ENCODE measurements at regions not wholly inside any gene's neighbourhood (a gene's known extent, or its start where the extent isn't known, plus 50 kb on each side); places are given as distances from the start of the nearest gene placed in this dataset.

DNA sequence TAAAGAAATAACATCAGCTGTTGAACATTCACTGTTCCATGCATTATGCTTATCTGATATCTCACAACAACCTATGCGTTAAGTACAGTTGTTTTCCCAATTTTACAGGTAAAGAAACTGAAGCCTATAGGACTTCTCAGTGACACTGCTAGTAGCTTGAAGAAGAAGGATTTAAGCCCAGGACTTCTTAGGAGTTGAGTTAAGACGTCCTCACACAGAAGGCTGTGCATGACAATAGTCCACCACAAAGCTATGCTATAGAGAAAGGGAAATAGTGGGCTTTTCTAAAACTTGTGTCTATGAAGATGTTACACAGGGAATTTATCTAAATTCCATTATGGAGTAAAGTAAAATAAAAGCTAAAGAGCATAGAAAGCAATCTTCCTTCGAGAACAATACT is 120.5 kb upstream of the RASSF8 start:
- no peak overlapping the region for H3K27ac ChIP-seq (ENCODE audit: low read depth in 1 of 2, low read length in 2 of 2)
- H3K27me3 ChIP-seq (ENCODE audit: control insufficient read depth in 4 of 4, insufficient read depth in 4 of 4, low read length in 3 of 4), result peaks cover 0 to 3% (median 0%) of the 10 kb centered on the region in 4 donors
- no peak overlapping the region for H3K9ac ChIP-seq (ENCODE audit: low read depth in 1 of 2, low read length in 2 of 2)
- no peaks in the 10 kb centered on the region for H3K9me3 ChIP-seq (ENCODE audit: control insufficient read depth in 4 of 4, low read length in 3 of 4)
- no peak for DNase-seq (ENCODE audit: low spot score)
- H3K4me1 ChIP-seq (ENCODE audit: control insufficient read depth in 4 of 4, insufficient read depth in 4 of 4, low read length in 3 of 4), result no peaks in the 10 kb centered on the region
- TF ChIP-seq, protein P1, sequence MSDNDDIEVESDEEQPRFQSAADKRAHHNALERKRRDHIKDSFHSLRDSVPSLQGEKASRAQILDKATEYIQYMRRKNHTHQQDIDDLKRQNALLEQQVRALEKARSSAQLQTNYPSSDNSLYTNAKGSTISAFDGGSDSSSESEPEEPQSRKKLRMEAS (IDR thresholded peaks at IDR 0.05), result no peak
- TF ChIP-seq GABPA (IDR thresholded peaks at IDR 0.05 in 1 of 2, conservative IDR thresholded peaks at IDR 0.05 in 1 of 2), result no peak
- 77% methylated on average over 3 of the region's 3 CpGs for WGBS
- H3K4me3 ChIP-seq (ENCODE audit: low read depth in 1 of 3, low read length in 3 of 3), result no peak overlapping the region
- no peaks in the 10 kb centered on the region for H3K36me3 ChIP-seq (ENCODE audit: control insufficient read depth in 4 of 4, insufficient read depth in 3 of 4, low read depth in 1 of 4, low read length in 3 of 4)

DNA sequence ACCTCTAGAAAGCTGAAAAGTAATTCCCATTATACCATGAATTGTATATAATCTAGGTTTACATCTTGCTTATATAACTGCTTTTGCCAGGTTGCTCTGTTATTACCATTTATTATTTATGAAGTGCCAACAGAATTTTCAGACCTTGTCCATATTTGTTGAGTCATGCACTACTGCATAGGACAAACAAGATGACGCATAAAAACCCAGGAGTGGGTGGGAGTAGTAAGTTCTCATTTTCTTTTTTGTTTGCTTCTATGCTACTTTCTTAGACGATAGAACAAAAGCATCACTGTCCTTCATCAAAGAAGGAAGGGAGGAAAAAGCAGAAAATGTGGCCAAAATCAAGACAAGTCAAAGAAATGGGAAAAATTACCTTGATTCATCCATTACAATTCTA is 119.0 kb upstream of the RASSF8 start:
- no peak for DNase-seq (ENCODE audit: low spot score)
- 70% methylated on average over 2 of the region's 2 CpGs for WGBS
- H3K27ac ChIP-seq (ENCODE audit: low read depth in 1 of 2, low read length in 2 of 2), result no peak overlapping the region
- H3K9me3 ChIP-seq (ENCODE audit: control insufficient read depth in 4 of 4, low read length in 3 of 4), result no peaks in the 10 kb centered on the region
- H3K9ac ChIP-seq (ENCODE audit: low read depth in 1 of 2, low read length in 2 of 2), result no peak overlapping the region
- H3K4me3 ChIP-seq (ENCODE audit: low read depth in 1 of 3, low read length in 3 of 3), result no peak overlapping the region
- peaks cover 0 to 3% (median 0%) of the 10 kb centered on the region in 4 donors for H3K27me3 ChIP-seq (ENCODE audit: control insufficient read depth in 4 of 4, insufficient read depth in 4 of 4, low read length in 3 of 4)
- no peaks in the 10 kb centered on the region for H3K36me3 ChIP-seq (ENCODE audit: control insufficient read depth in 4 of 4, insufficient read depth in 3 of 4, low read depth in 1 of 4, low read length in 3 of 4)
- TF ChIP-seq HNF4A (conservative IDR thresholded peaks at IDR 0.05) (no peak), TAF1 (conservative IDR thresholded peaks at IDR 0.05) (no peak), EGR1 (IDR thresholded peaks at IDR 0.05; ENCODE audit: low read depth in 2 of 2) (no peak), NR2F2 (IDR thresholded peaks at IDR 0.05) (no peak), FOXA2 (IDR thresholded peaks at IDR 0.05) (no peak), FOXA1 (IDR thresholded peaks at IDR 0.05) (no peak), HNF4G (IDR thresholded peaks at IDR 0.05) (no peak), RXRA (IDR thresholded peaks at IDR 0.05) (no peak), RAD21 (IDR thresholded peaks at IDR 0.05) (no peak), REST (IDR thresholded peaks at IDR 0.05) (no peak), GABPA (IDR thresholded peaks at IDR 0.05 in 1 of 2, conservative IDR thresholded peaks at IDR 0.05 in 1 of 2) (no peak), YY1 (IDR thresholded peaks at IDR 0.05) (no peak), SP1 (IDR thresholded peaks at IDR 0.05) (no peak), JUND (IDR thresholded peaks at IDR 0.05) (no peak)
- TF ChIP-seq, protein P1 (IDR thresholded peaks at IDR 0.05), result no peak
- TF ChIP-seq, protein P2, sequence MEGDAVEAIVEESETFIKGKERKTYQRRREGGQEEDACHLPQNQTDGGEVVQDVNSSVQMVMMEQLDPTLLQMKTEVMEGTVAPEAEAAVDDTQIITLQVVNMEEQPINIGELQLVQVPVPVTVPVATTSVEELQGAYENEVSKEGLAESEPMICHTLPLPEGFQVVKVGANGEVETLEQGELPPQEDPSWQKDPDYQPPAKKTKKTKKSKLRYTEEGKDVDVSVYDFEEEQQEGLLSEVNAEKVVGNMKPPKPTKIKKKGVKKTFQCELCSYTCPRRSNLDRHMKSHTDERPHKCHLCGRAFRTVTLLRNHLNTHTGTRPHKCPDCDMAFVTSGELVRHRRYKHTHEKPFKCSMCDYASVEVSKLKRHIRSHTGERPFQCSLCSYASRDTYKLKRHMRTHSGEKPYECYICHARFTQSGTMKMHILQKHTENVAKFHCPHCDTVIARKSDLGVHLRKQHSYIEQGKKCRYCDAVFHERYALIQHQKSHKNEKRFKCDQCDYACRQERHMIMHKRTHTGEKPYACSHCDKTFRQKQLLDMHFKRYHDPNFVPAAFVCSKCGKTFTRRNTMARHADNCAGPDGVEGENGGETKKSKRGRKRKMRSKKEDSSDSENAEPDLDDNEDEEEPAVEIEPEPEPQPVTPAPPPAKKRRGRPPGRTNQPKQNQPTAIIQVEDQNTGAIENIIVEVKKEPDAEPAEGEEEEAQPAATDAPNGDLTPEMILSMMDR (IDR thresholded peaks at IDR 0.05; ENCODE audit: low read depth, low read length, missing input control), result no peak
- TF ChIP-seq, protein P3, sequence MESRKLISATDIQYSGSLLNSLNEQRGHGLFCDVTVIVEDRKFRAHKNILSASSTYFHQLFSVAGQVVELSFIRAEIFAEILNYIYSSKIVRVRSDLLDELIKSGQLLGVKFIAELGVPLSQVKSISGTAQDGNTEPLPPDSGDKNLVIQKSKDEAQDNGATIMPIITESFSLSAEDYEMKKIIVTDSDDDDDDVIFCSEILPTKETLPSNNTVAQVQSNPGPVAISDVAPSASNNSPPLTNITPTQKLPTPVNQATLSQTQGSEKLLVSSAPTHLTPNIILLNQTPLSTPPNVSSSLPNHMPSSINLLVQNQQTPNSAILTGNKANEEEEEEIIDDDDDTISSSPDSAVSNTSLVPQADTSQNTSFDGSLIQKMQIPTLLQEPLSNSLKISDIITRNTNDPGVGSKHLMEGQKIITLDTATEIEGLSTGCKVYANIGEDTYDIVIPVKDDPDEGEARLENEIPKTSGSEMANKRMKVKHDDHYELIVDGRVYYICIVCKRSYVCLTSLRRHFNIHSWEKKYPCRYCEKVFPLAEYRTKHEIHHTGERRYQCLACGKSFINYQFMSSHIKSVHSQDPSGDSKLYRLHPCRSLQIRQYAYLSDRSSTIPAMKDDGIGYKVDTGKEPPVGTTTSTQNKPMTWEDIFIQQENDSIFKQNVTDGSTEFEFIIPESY (IDR thresholded peaks at IDR 0.05), result no peak
- TF ChIP-seq, protein P4, sequence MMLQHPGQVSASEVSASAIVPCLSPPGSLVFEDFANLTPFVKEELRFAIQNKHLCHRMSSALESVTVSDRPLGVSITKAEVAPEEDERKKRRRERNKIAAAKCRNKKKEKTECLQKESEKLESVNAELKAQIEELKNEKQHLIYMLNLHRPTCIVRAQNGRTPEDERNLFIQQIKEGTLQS (IDR thresholded peaks at IDR 0.05), result no peak
- no peaks in the 10 kb centered on the region for H3K4me1 ChIP-seq (ENCODE audit: control insufficient read depth in 4 of 4, insufficient read depth in 4 of 4, low read length in 3 of 4)

All from liver (tissue), 8 donors.